ENCODE measurements at regions not wholly inside any gene's neighbourhood (a gene's known extent, or its start where the extent isn't known, plus 50 kb on each side); places are given as distances from the start of the nearest gene placed in this dataset.
"Not testable (repeated sequence)": the region's sequence is repeated elsewhere in the genome, so short reads cannot be mapped to it uniquely, and the experiment has no call there.

DNA sequence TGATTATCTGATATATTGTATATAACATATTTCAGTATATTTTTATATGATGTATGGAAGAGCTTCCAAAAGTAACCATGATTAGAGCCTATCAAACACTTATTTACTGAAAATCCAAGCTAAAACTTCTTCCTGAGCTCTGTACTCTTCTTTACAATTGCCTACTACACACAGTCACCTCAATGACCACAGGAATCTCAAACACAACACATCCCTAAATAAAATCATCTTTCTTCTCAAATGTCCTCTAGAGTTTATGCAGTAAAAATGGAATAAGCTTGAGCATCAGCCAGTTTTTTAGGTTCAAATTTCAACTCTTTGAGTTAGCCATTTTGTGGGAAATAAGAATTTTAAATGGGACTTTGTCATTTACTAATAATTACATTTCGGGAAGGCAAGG lies 102.6 kb upstream of the FNDC3A start:
- TF ChIP-seq, protein P1, sequence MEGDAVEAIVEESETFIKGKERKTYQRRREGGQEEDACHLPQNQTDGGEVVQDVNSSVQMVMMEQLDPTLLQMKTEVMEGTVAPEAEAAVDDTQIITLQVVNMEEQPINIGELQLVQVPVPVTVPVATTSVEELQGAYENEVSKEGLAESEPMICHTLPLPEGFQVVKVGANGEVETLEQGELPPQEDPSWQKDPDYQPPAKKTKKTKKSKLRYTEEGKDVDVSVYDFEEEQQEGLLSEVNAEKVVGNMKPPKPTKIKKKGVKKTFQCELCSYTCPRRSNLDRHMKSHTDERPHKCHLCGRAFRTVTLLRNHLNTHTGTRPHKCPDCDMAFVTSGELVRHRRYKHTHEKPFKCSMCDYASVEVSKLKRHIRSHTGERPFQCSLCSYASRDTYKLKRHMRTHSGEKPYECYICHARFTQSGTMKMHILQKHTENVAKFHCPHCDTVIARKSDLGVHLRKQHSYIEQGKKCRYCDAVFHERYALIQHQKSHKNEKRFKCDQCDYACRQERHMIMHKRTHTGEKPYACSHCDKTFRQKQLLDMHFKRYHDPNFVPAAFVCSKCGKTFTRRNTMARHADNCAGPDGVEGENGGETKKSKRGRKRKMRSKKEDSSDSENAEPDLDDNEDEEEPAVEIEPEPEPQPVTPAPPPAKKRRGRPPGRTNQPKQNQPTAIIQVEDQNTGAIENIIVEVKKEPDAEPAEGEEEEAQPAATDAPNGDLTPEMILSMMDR (IDR thresholded peaks at IDR 0.05; ENCODE audit: borderline replicate concordance, insufficient read depth, low read depth, low read length) = no peak
- H3K4me3 ChIP-seq (ENCODE audit: low read depth, low read length) = no peak overlapping the region

DNA sequence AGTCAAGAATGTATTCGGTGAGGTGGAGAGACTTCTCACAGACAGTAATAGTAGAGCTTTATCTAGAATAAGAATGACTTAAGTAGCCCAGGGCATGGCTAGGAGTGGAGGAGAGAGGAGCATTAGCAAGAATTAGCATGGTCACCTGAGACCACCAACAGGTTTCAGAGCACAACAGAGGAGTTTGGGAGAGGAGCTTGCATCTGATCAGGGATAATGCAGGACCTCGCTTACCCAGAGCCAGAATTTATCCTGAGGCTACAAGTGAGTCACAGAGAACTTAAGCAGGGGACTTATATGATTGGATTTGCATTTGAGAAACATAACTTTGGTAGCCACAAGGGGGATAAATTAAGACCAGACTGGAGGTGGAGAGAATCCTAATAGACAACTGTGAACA lies 102.1 kb upstream of the FNDC3A start:
- TF ChIP-seq, protein P1 (IDR thresholded peaks at IDR 0.05; ENCODE audit: borderline replicate concordance, insufficient read depth, low read depth, low read length) = no peak
- no peak overlapping the region for H3K4me3 ChIP-seq (ENCODE audit: low read depth, low read length)

DNA sequence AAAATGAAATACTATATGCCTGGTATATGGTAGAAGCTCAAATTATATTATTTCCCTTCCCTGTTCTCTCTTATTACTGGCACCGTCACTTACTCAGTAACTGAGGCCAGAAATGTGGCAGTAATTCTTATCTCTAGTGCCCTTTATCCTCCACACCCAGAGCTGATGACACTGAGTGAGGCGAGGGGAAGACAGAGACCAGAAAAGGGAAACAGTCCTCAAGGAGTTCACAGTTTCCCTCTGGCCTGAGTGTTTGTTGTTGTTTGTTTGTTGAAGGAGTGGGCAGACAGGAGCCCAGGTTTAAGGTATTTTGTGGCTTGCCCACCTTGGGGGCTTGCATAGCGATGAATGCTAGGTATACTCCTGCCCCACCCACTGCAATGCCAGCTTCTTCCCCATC lies 101.5 kb upstream of the FNDC3A start:
- TF ChIP-seq, protein P1 (IDR thresholded peaks at IDR 0.05; ENCODE audit: borderline replicate concordance, insufficient read depth, low read depth, low read length) = no peak
- no peak overlapping the region for H3K4me3 ChIP-seq (ENCODE audit: low read depth, low read length)

DNA sequence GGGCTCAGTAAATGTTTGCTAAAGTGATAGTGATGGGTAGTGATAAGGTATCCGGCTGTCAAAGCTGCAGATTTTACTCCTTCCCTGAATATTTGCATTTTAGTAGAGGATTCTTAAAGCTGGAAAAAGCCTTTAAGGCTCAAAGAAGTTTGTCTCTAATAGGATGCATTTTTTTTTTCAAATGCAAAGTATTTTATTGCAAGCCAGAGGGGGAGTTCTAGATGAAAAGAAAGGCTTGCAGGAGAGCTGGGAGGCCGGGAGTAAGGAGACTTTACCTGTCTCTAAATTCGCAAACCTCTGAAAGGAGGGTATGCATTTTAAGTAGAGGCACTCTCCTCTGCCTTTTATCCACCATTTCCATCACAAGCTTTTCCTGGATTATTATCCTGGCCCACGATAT lies 100.7 kb upstream of the FNDC3A start:
- no peak overlapping the region for H3K4me3 ChIP-seq (ENCODE audit: low read depth, low read length)
- TF ChIP-seq, protein P1 (IDR thresholded peaks at IDR 0.05; ENCODE audit: borderline replicate concordance, insufficient read depth, low read depth, low read length) = no peak

DNA sequence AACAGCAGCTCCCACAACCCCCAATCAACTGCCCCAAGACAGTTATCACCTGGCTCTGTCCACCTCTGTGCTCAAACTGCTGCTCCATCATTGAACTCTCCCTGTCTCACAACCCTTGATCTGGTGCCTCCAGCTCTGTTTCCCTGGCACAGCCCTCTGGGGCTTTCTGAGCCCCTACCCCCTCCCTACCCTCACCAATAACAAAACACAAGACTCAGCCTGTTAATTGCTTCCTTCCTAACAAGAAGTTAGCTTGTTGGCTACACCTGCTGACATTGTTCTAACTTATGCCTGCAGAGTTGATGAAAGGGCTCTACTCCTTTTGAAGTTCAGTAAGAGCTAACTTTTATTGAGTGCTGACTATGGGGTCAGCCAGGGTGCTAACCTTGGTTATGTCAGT lies 99.4 kb upstream of the FNDC3A start:
- TF ChIP-seq, protein P1 (IDR thresholded peaks at IDR 0.05; ENCODE audit: borderline replicate concordance, insufficient read depth, low read depth, low read length) = no peak
- no peak overlapping the region for H3K4me3 ChIP-seq (ENCODE audit: low read depth, low read length)

DNA sequence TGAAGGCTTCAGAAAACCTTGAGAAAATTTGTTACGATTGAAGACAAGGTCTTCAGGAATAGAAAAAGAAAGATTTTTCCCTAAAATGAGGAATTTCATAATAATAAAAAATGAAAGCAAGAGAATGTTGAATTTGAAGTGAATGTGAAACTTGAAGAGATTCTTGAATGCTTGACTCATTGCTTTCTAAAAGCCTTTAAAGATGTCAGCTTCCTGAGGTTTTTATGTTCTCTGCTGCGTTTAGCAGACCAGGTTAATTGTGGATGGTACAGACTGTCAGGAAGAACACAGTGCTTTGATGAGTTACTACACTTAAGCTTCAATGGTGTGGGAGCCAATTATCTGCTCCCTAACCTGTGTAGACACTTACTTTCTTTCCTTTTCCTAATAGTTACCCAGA lies 96.3 kb upstream of the FNDC3A start:
- TF ChIP-seq, protein P1 (IDR thresholded peaks at IDR 0.05; ENCODE audit: borderline replicate concordance, insufficient read depth, low read depth, low read length) = no peak
- H3K4me3 ChIP-seq (ENCODE audit: low read depth, low read length) = no peak overlapping the region

DNA sequence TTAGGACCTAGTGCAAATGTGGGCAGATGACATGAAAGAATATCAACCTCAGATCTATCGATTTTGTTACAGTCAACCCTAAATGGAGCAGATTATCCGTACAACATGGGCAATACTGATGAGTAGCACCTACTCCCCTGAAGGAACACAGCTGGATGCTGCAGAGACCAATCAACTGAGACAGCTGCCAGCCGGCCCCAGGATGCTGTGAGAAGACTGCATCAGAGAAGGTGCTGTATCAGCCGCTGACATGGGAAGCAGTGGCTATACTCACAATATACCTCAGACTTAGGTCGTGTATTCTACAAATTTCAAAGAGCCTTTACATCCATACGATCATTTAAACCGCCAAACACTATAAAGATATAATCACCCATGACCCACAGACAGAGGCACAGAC lies 95.9 kb upstream of the FNDC3A start:
- TF ChIP-seq, protein P1 (IDR thresholded peaks at IDR 0.05; ENCODE audit: borderline replicate concordance, insufficient read depth, low read depth, low read length) = no peak
- no peak overlapping the region for H3K4me3 ChIP-seq (ENCODE audit: low read depth, low read length)

DNA sequence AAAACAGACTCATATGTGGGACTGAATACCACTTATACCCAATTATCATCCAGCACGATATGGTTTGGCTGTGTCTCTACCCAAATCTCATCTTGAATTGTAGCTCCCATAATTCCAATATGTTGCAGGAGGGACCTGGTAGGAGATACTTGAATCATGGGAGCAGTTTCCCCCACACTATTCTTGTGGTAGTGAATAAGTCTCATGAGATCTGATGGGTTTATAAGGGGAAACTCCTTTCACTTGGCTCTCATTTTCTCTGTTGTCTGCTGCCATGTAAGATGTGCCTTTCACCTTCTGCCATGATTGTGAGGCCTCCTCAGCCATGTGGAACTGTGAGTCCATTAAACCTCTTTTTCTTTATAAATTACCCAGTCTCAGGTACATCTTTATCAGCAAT lies 91.9 kb upstream of the FNDC3A start:
- H3K4me3 ChIP-seq (ENCODE audit: low read depth, low read length) = not testable (repeated sequence)

Measured in GM12875 (cell line).